Panc1 (cell line): ENCODE measurements at regions not wholly inside any gene's neighbourhood (a gene's known extent, or its start where the extent isn't known, plus 50 kb on each side); places are given as distances from the start of the nearest gene placed in this dataset.

Experiments used
- CTCF ChIP-seq: fragments of 450-650 bp; IDR thresholded peaks from 2 replicates; pipeline ENCODE4 v1.5.1; 2017; ENCODE audit warnings: mild to moderate bottlenecking
- POLR2AphosphoS5 ChIP-seq: IDR thresholded peaks from 2 replicates; pipeline ENCODE4 v1.6.1; 2012; ENCODE audit warnings: mild to moderate bottlenecking, low read depth, low read length, moderate library complexity
- SIN3A ChIP-seq: IDR thresholded peaks from 2 replicates; pipeline ENCODE4 v1.6.1; 2012; ENCODE audit warnings: low read depth, mild to moderate bottlenecking, low read length, moderate library complexity, borderline replicate concordance; ENCODE audit not compliant: insufficient read depth
- TCF7L2 ChIP-seq: IDR thresholded peaks from 2 replicates; pipeline ENCODE4 v1.6.1; 2011; ENCODE audit warnings: mild to moderate bottlenecking, low read depth, low read length, inconsistent platforms

GRCh38 chr6:169096388-169096787 lies 157.3 kb downstream of the THBS2 start:
- no peak for TF ChIP-seq POLR2AphosphoS5
- no peak for TF ChIP-seq CTCF
- no peak for TF ChIP-seq TCF7L2
- TF ChIP-seq SIN3A: no peak
